ENCODE measurements at regions not wholly inside any gene's neighbourhood (a gene's known extent, or its start where the extent isn't known, plus 50 kb on each side); places are given as distances from the start of the nearest gene placed in this dataset.

- Histone ChIP-seq H3K36me3 (ENCODE audit: control insufficient read depth, insufficient read depth, low read length) (no peaks in the 10 kb centered on the region), H3K4me3 (ENCODE audit: low read depth, low read length) (no peak overlapping the region), H3K27me3 (ENCODE audit: control insufficient read depth, insufficient read depth, low read length) (no peaks in the 10 kb centered on the region)
- DNase-seq (ENCODE audit: low read depth) = no peak
- ChIA-PET CTCF (no interaction called here), POLR2A (no interaction called here)
- TF ChIP-seq CTCF (IDR thresholded peaks at IDR 0.05; ENCODE audit: insufficient read depth, low read depth, low read length) = no peak
These were observed 65.0 kb upstream of the MEIS2 start for GRCh38 chr15:37165395-37165794.

- no peak for TF ChIP-seq CTCF (IDR thresholded peaks at IDR 0.05; ENCODE audit: insufficient read depth, low read depth, low read length)
- Histone ChIP-seq H3K4me3 (ENCODE audit: low read depth, low read length) (no peak overlapping the region), H3K36me3 (ENCODE audit: control insufficient read depth, insufficient read depth, low read length) (no peaks in the 10 kb centered on the region), H3K27me3 (ENCODE audit: control insufficient read depth, insufficient read depth, low read length) (no peaks in the 10 kb centered on the region)
- ChIA-PET POLR2A (no interaction called here), CTCF (no interaction called here)
- no peak for DNase-seq (ENCODE audit: low read depth)
These were observed 66.1 kb upstream of the MEIS2 start for GRCh38 chr15:37166402-37166801.

- no peak for TF ChIP-seq CTCF (IDR thresholded peaks at IDR 0.05; ENCODE audit: insufficient read depth, low read depth, low read length)
- POLR2A ChIA-PET = no interaction called here
- Histone ChIP-seq H3K27me3 (ENCODE audit: control insufficient read depth, insufficient read depth, low read length) (no peaks in the 10 kb centered on the region), H3K36me3 (ENCODE audit: control insufficient read depth, insufficient read depth, low read length) (no peaks in the 10 kb centered on the region), H3K4me3 (ENCODE audit: low read depth, low read length) (no peak overlapping the region)
- DNase-seq (ENCODE audit: low read depth) = no peak
- CTCF ChIA-PET = no interaction called here
These were observed 81.0 kb upstream of the MEIS2 start for GRCh38 chr15:37181339-37181738.

- no peak for TF ChIP-seq CTCF (IDR thresholded peaks at IDR 0.05; ENCODE audit: insufficient read depth, low read depth, low read length)
- Histone ChIP-seq H3K36me3 (ENCODE audit: control insufficient read depth, insufficient read depth, low read length) (no peaks in the 10 kb centered on the region), H3K27me3 (ENCODE audit: control insufficient read depth, insufficient read depth, low read length) (peaks cover 1% of the 10 kb centered on the region; the same call in 1 of the 2 replicates), H3K4me3 (ENCODE audit: low read depth, low read length) (no peak overlapping the region)
- CTCF ChIA-PET = no interaction called here
- no peak for DNase-seq (ENCODE audit: low read depth)
- POLR2A ChIA-PET = no interaction called here
These were observed 99.2 kb upstream of the MEIS2 start for GRCh38 chr15:37199545-37199944.

GRCh38 chr15:37203050-37203449, 102.7 kb upstream of the MEIS2 start:
- H3K27me3 ChIP-seq (ENCODE audit: control insufficient read depth, insufficient read depth, low read length) = peaks cover 1% of the 10 kb centered on the region; the same call in 1 of the 2 replicates
- no peak for TF ChIP-seq CTCF (IDR thresholded peaks at IDR 0.05; ENCODE audit: insufficient read depth, low read depth, low read length)
- H3K36me3 ChIP-seq (ENCODE audit: control insufficient read depth, insufficient read depth, low read length) = no peaks in the 10 kb centered on the region
- no peak overlapping the region for H3K4me3 ChIP-seq (ENCODE audit: low read depth, low read length)
- ChIA-PET CTCF (no interaction called here), POLR2A (no interaction called here)
- no peak for DNase-seq (ENCODE audit: low read depth)

Data from BJ (cell line).